GM12873 (cell line): ENCODE measurements at regions not wholly inside any gene's neighbourhood (a gene's known extent, or its start where the extent isn't known, plus 50 kb on each side); places are given as distances from the start of the nearest gene placed in this dataset.

ENCODE experiments used
- CTCF ChIP-seq: IDR thresholded peaks from 2 replicates; pipeline ENCODE4 v1.5.1; 2012; ENCODE audit warnings: low read depth, mild to moderate bottlenecking, moderate library complexity, low read length, control low read depth; ENCODE audit not compliant: insufficient read depth; ENCODE audit errors: missing control alignments

- TF ChIP-seq CTCF, result no peak
Measured at GRCh38 chr12:115411121-115411520, 727.1 kb upstream of the TBX3 start.

- TF ChIP-seq CTCF, result no peak
Measured at GRCh38 chr12:115408642-115409041, 724.7 kb upstream of the TBX3 start.

GRCh38 chr12:115407723-115408122 is 723.7 kb upstream of the TBX3 start:
- no peak for TF ChIP-seq CTCF

- no peak for TF ChIP-seq CTCF
Measured at GRCh38 chr12:115407036-115407435, 723.1 kb upstream of the TBX3 start.

GRCh38 chr12:115405471-115405860 is 721.5 kb upstream of the TBX3 start:
- no peak for TF ChIP-seq CTCF

- TF ChIP-seq CTCF, result no peak
Measured at GRCh38 chr12:115404761-115405470, 720.9 kb upstream of the TBX3 start.

GRCh38 chr12:115403689-115404088 is 719.7 kb upstream of the TBX3 start:
- no peak for TF ChIP-seq CTCF
